ENCODE measurements at regions not wholly inside any gene's neighbourhood (a gene's known extent, or its start where the extent isn't known, plus 50 kb on each side); places are given as distances from the start of the nearest gene placed in this dataset.

DNA sequence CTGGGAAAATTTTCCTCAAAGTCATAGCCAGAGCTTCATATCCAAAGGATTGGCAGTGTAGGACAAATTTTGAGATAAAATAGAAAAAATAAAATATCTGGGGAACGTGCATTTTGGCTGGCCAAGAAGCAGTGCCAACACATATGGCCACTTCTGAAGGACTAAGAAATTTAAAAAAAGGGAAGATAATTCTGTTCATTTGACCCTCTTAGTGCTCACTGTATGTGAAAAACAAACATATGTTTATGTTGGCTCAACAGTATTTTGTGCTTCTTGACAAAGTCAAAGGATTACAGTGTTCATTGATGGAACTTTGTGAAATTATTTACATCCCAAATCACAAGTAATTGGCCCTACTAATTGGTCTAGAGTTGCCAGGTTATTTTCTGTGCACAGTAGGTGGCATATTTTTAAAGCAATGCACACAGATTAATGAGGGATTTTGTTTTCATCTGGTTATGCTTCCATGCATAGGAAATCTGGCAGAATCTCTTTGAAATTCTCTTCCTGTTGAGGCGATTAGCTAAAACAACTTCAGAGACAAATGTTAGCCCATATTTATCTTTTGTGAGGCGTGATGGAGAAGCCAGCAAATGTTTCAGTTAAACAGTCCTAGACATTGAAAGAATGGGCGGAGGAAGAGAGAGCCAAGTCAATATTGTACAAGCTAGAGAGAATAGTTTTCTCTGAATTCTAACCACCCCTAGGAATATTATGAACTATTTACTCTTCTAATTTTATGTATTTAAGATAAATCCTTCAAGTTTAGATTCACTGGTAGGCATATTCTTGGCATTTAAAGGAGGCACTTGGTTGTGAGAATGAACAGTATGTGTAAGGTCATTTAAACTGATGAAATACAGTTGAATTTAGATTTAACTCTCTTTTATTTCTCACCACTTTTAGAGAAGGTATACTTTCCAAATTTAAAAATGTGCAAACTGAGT lies 237.7 kb upstream of the MBL2 start:
- Mint-ChIP-seq H3K4me1 (peaks cover 23% of the 10 kb centered on the region), H3K9me3 (no peaks in the 10 kb centered on the region), H3K36me3 (ENCODE audit: low read depth) (peaks cover 5% of the 10 kb centered on the region), H3K27ac (peak overlapping the region in 2 of 3 experiments; percentile 40 to 62), H3K4me3 (no peak overlapping the region), H3K27me3 (ENCODE audit: low read depth) (no peaks in the 10 kb centered on the region)
- TF ChIP-seq, protein P1, sequence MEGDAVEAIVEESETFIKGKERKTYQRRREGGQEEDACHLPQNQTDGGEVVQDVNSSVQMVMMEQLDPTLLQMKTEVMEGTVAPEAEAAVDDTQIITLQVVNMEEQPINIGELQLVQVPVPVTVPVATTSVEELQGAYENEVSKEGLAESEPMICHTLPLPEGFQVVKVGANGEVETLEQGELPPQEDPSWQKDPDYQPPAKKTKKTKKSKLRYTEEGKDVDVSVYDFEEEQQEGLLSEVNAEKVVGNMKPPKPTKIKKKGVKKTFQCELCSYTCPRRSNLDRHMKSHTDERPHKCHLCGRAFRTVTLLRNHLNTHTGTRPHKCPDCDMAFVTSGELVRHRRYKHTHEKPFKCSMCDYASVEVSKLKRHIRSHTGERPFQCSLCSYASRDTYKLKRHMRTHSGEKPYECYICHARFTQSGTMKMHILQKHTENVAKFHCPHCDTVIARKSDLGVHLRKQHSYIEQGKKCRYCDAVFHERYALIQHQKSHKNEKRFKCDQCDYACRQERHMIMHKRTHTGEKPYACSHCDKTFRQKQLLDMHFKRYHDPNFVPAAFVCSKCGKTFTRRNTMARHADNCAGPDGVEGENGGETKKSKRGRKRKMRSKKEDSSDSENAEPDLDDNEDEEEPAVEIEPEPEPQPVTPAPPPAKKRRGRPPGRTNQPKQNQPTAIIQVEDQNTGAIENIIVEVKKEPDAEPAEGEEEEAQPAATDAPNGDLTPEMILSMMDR (IDR thresholded peaks at IDR 0.05; ENCODE audit: unreplicated experiment in 3 of 3): no peak

DNA sequence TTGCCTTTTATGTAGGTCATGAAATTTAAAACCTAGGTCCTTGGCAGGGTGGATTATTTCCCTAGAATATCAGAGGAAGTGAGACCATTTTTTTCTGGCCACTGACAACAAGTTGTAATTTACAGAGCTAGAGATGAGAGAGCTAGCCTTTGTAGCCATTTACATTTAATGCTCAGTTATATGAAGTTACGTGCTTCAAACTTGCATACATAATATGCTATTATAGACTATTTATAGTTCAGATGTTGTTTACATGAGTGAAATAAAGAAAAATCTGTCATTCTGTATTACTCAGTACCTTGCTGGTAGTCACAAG lies 234.9 kb upstream of the MBL2 start:
- TF ChIP-seq, protein P1 (IDR thresholded peaks at IDR 0.05; ENCODE audit: unreplicated experiment in 3 of 3): no peak

DNA sequence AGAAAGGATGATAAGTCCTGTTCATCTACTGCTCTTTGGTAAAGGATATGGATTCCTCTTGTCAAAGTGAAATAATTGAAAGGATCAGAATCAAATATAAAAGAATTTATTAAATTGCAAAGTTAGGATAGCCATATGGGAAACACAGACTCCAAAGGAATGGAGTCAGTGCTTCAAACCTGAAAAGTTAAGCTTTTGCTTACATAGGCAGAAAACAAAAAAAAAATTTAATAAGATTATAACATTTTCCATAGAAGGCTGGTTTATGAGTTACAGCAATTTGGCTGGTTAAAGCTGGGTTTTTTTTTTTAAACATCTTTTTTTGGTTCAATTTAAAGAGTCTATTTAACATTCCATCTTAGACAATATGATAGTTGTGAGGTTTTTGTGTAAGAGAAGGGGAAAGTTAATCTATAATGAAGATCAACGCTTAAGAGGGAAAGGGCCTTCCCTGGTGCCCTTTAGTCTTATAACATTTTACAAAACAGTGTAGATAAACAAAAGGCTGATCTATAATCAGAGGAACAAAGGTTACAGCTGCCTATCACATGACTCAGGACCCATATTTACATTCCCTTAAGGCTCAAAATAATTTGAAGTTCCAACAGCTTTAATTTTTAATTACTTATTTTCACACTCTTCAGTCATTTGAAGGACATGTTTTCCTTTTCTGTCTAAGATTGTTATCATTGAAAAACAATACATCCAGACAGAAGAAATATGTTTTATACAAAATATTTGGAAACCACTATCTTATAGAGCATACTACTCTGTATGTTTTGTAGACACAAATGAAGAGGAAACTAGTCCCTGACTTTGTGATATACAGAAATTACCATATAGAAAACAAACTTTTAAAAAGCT lies 234.3 kb upstream of the MBL2 start:
- TF ChIP-seq, protein P1 (IDR thresholded peaks at IDR 0.05; ENCODE audit: unreplicated experiment in 3 of 3): no peak
- Mint-ChIP-seq H3K36me3 (ENCODE audit: low read depth) (peaks cover 5% of the 10 kb centered on the region), H3K27me3 (ENCODE audit: low read depth) (no peaks in the 10 kb centered on the region), H3K27ac (peak overlapping the region; percentile 69 to 89 (median 83)), H3K4me3 (no peak overlapping the region), H3K9me3 (no peaks in the 10 kb centered on the region), H3K4me1 (peaks cover 27% of the 10 kb centered on the region)

More for the DNA sequence above, 234.9 kb upstream of the MBL2 start:
- Mint-ChIP-seq H3K36me3 (ENCODE audit: low read depth) (peaks cover 5% of the 10 kb centered on the region), H3K27ac (peak overlapping the region; percentile 48 to 89 (median 69)), H3K4me3 (no peak overlapping the region), H3K27me3 (ENCODE audit: low read depth) (no peaks in the 10 kb centered on the region), H3K4me1 (peaks cover 27% of the 10 kb centered on the region), H3K9me3 (no peaks in the 10 kb centered on the region)

DNA sequence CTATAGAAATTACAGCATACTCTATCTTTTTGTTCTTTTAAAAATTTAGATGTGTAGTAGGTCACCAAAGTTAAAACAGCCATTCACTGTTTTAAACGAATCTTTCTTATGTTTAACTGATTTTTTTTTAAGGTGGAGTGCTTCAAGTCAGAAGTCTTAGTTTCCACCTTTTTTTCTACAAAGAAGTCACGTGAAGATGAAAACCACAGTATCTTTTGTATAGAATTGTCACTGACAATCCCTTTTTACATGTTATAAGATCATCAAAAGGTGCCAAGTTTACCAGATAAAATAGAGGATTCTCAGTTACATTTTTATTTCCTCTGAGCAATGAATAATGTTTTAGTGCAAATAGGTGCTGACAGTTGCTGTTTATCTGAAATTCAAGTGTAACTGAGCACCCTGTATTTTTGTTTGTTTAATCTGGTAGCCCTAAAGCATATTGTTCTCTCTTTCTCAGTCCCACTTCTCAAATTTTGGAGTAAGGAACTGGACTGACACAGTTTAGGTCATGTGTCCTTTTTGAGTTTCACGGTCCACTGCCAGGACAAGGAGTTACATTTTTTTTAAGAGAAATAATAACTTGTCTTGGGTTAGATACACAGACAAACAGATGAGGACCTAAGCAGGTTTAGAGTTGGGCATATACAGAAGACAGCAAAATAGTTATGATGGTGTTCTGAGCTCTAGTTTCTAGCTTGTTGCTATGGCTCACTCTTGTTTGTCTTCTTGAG lies 233.2 kb upstream of the MBL2 start:
- Mint-ChIP-seq H3K9me3 (no peaks in the 10 kb centered on the region), H3K27me3 (ENCODE audit: low read depth) (no peaks in the 10 kb centered on the region), H3K27ac (peak overlapping the region in 1 of 3 experiments; percentile 89), H3K4me3 (no peak overlapping the region), H3K4me1 (peaks cover 27% of the 10 kb centered on the region), H3K36me3 (ENCODE audit: low read depth) (peaks cover 5% of the 10 kb centered on the region)
- TF ChIP-seq, protein P1 (IDR thresholded peaks at IDR 0.05; ENCODE audit: unreplicated experiment in 3 of 3): no peak

DNA sequence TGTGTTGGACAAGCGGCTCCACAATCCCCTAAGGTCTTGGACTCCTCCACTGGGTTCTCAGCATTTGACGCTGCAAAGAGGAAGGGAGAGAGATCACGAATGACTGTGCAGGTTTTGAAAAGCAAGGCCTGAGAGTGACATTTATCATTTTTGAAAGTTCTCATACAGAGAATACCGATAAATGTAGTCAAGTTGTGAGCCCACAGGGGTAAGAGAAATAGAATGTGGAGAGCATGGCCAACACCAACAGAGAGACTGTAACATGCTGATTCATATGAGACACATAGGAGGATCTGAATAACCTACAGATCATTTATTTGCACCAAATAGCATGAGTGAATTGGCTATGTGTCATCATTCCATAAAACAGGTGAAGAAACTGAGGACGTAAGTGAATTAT lies 230.5 kb upstream of the MBL2 start:
- Mint-ChIP-seq H3K36me3 (ENCODE audit: low read depth) (peaks cover 4% of the 10 kb centered on the region), H3K27ac (no peak overlapping the region), H3K27me3 (ENCODE audit: low read depth) (no peaks in the 10 kb centered on the region), H3K4me3 (no peak overlapping the region), H3K4me1 (peaks cover 21% of the 10 kb centered on the region), H3K9me3 (peaks cover 2% of the 10 kb centered on the region)
- TF ChIP-seq, protein P1 (IDR thresholded peaks at IDR 0.05; ENCODE audit: unreplicated experiment in 3 of 3): no peak
